H9 (cell line): ENCODE measurements at regions not wholly inside any gene's neighbourhood (a gene's known extent, or its start where the extent isn't known, plus 50 kb on each side); places are given as distances from the start of the nearest gene placed in this dataset.

ENCODE experiments used
- DNase-seq: peaks from one replicate; pipeline ENCODE4 v3.0.0-alpha.2; 2017
- H2AFZ ChIP-seq: one replicate; pipeline ENCODE4 v1.6.1; 2013; ENCODE audit warnings: mild to moderate bottlenecking, low read length, control low read depth, moderate library complexity
- H2AK5ac ChIP-seq: 2 replicates; pipeline ENCODE4 v1.6.1; 2013; ENCODE audit warnings: low read length, control low read depth, mixed read lengths; ENCODE audit not compliant: insufficient read length
- H2BK120ac ChIP-seq: one replicate; pipeline ENCODE4 v1.6.1; 2013; ENCODE audit warnings: low read depth, mild to moderate bottlenecking, low read length, control low read depth, inconsistent platforms; ENCODE audit not compliant: poor library complexity, severe bottlenecking
- H2BK12ac ChIP-seq: 2 replicates; pipeline ENCODE4 v1.6.1; 2013; ENCODE audit warnings: low read length, control low read depth, mixed read lengths, low read depth; ENCODE audit not compliant: insufficient read length
- H2BK15ac ChIP-seq: 2 replicates; pipeline ENCODE4 v1.6.1; 2013; ENCODE audit warnings: low read depth, low read length, control low read depth
- H2BK20ac ChIP-seq: one replicate; pipeline ENCODE4 v1.6.1; 2013; ENCODE audit warnings: low read depth, mild to moderate bottlenecking, low read length, control low read depth, inconsistent platforms; ENCODE audit not compliant: poor library complexity, severe bottlenecking
- H2BK5ac ChIP-seq: 2 replicates; pipeline ENCODE4 v1.6.1; 2013; ENCODE audit warnings: low read length, control low read depth, mixed read lengths; ENCODE audit not compliant: insufficient read length
- H3K14ac ChIP-seq: 2 replicates; pipeline ENCODE4 v1.6.1; 2013; ENCODE audit warnings: low read length, control low read depth; ENCODE audit not compliant: insufficient read depth
- H3K18ac ChIP-seq: 2 replicates; pipeline ENCODE4 v1.6.1; 2013; ENCODE audit warnings: low read depth, mild to moderate bottlenecking, mixed read lengths, low read length, control low read depth; ENCODE audit not compliant: insufficient read length
- H3K23ac ChIP-seq: 2 replicates; pipeline ENCODE4 v1.6.1; 2013; ENCODE audit warnings: low read length, control low read depth, mixed read lengths, low read depth; ENCODE audit not compliant: insufficient read length
- H3K23me2 ChIP-seq: 2 replicates; pipeline ENCODE4 v1.6.1; 2013; ENCODE audit warnings: low read depth, mild to moderate bottlenecking, mixed read lengths, low read length, control low read depth; ENCODE audit not compliant: insufficient read length, poor library complexity, severe bottlenecking
- H3K27ac ChIP-seq: 2 replicates; pipeline ENCODE4 v1.5.1; 2013; ENCODE audit warnings: low read length, control low read depth, mixed read lengths, low read depth; ENCODE audit not compliant: insufficient read length
- H3K27me3 ChIP-seq: 2 replicates; pipeline ENCODE4 v1.6.1; 2013; ENCODE audit warnings: low read length, control low read depth, inconsistent platforms; ENCODE audit not compliant: insufficient read depth
- H3K4ac ChIP-seq: 2 replicates; pipeline ENCODE4 v1.6.1; 2013; ENCODE audit warnings: low read depth, mild to moderate bottlenecking, control low read depth, inconsistent platforms, low read length, moderate library complexity
- H3K4me1 ChIP-seq: 2 replicates; pipeline ENCODE4 v1.6.1; 2013; ENCODE audit warnings: low read length, control low read depth, inconsistent platforms; ENCODE audit not compliant: insufficient read depth
- H3K4me2 ChIP-seq: 2 replicates; pipeline ENCODE4 v1.6.1; 2013; ENCODE audit warnings: low read length, control low read depth, mixed read lengths; ENCODE audit not compliant: insufficient read length, insufficient read depth
- H3K56ac ChIP-seq: 2 replicates; pipeline ENCODE4 v1.6.1; 2013; ENCODE audit warnings: low read depth, mild to moderate bottlenecking, mixed read lengths, low read length, control low read depth; ENCODE audit not compliant: insufficient read length
- H3K79me1 ChIP-seq: 2 replicates; pipeline ENCODE4 v1.6.1; 2013; ENCODE audit warnings: low read depth, mild to moderate bottlenecking, moderate library complexity, low read length, control low read depth, inconsistent platforms; ENCODE audit not compliant: insufficient read depth, poor library complexity, severe bottlenecking
- H3K79me2 ChIP-seq: 2 replicates; pipeline ENCODE4 v1.6.1; 2013; ENCODE audit warnings: low read length, control low read depth, inconsistent platforms; ENCODE audit not compliant: insufficient read depth
- H3K9ac ChIP-seq: 2 replicates; pipeline ENCODE4 v1.6.1; 2013; ENCODE audit warnings: low read length, control low read depth, mixed read lengths; ENCODE audit not compliant: insufficient read length; ENCODE audit errors: extremely low read depth
- H3K9me3 ChIP-seq: one replicate; pipeline ENCODE4 v1.6.1; 2013; ENCODE audit warnings: low read depth, low read length, inconsistent platforms; ENCODE audit not compliant: control insufficient read depth
- H3T11ph ChIP-seq: one replicate; pipeline ENCODE4 v1.6.1; 2013; ENCODE audit warnings: mild to moderate bottlenecking, low read length, control low read depth, inconsistent platforms
- H4K20me1 ChIP-seq: one replicate; pipeline ENCODE4 v1.6.1; 2013; ENCODE audit not compliant: control insufficient read depth, insufficient read length, insufficient read depth
- H4K5ac ChIP-seq: 2 replicates; pipeline ENCODE4 v1.6.1; 2013; ENCODE audit warnings: low read depth, mild to moderate bottlenecking, mixed read lengths, low read length, control low read depth; ENCODE audit not compliant: insufficient read length
- H4K8ac ChIP-seq: replicated peaks from 2 replicates; pipeline ENCODE4 v1.6.1; 2013; ENCODE audit warnings: low read length, control low read depth, mixed read lengths, low read depth; ENCODE audit not compliant: insufficient read length
- H4K91ac ChIP-seq: 2 replicates; pipeline ENCODE4 v1.6.1; 2013; ENCODE audit warnings: low read depth, mild to moderate bottlenecking, moderate library complexity, mixed read lengths, low read length, control low read depth; ENCODE audit not compliant: insufficient read length
- H3K27ac Mint-ChIP-seq, 3 experiments: 2 replicates in 2 of 3; 3 replicates in 1 of 3; pipeline ENCODE4 v1.8.0; 2020 to 2021; ENCODE audit warnings: mixed read lengths in 3 of 3, mild to moderate bottlenecking in 1 of 3, moderate library complexity in 1 of 3
- H3K27me3 Mint-ChIP-seq: 2 replicates; pipeline ENCODE4 v1.8.0; 2021; ENCODE audit warnings: low read depth, mild to moderate bottlenecking, moderate library complexity, mixed read lengths
- H3K36me3 Mint-ChIP-seq, 3 experiments: 2 replicates in 2 of 3; 3 replicates in 1 of 3; pipeline ENCODE4 v1.8.0; 2020 to 2021; ENCODE audit warnings: low read depth in 3 of 3, mixed read lengths in 3 of 3; ENCODE audit not compliant: insufficient read depth in 1 of 3
- H3K4me1 Mint-ChIP-seq, 2 experiments: 2 replicates each; pipeline ENCODE4 v1.8.0; 2020; ENCODE audit warnings: mixed read lengths in 2 of 2
- H3K4me3 Mint-ChIP-seq, 2 experiments: 2 replicates in 1 of 2; 3 replicates in 1 of 2; pipeline ENCODE4 v1.8.0; 2020 to 2021; ENCODE audit warnings: mild to moderate bottlenecking in 2 of 2, mixed read lengths in 2 of 2, moderate library complexity in 1 of 2
- H3K9me3 Mint-ChIP-seq, 2 experiments: 2 replicates in 1 of 2; 3 replicates in 1 of 2; pipeline ENCODE4 v1.8.0; 2020; ENCODE audit warnings: mild to moderate bottlenecking in 2 of 2, mixed read lengths in 2 of 2, moderate library complexity in 1 of 2
- CTCF ChIP-seq: fragments of 200-600 bp; sonication (generic); conservative IDR thresholded peaks from 3 replicates; pipeline ENCODE4 v1.8.0; 2021; ENCODE audit warnings: antibody characterized with exemption, mild to moderate bottlenecking
- WGBS: extraction: QIAGEN DNeasy Blood & Tissue Kit; methylation state at CpG from one replicate; pipeline ENCODE4 v1.1.7; 2013; ENCODE audit warnings: missing lambda C conversion rate, low lambda C conversion rate, mixed read lengths; ENCODE audit not compliant: insufficient read length; ENCODE audit errors: extremely low coverage; 5-methylcytosine and 5-hydroxymethylcytosine counted together

- no peaks in the 10 kb centered on the region for H3K79me2 ChIP-seq
- H3K27me3 ChIP-seq: no peaks in the 10 kb centered on the region
- H3K4me3 Mint-ChIP-seq: no peak overlapping the region
- no peak overlapping the region for H2BK5ac ChIP-seq
- H2BK120ac ChIP-seq: no peak overlapping the region
- no peak overlapping the region; the same call in 1 of the 2 replicates for H3K14ac ChIP-seq
- H2AK5ac ChIP-seq: no peak overlapping the region
- no peak overlapping the region for H2AFZ ChIP-seq
- peaks cover 9% of the 10 kb centered on the region for H3K27me3 Mint-ChIP-seq
- H3K4me1 ChIP-seq: no peaks in the 10 kb centered on the region
- no peak overlapping the region for H2BK20ac ChIP-seq
- no peak overlapping the region for H3K9ac ChIP-seq
- peaks cover 0 to 3% of the 10 kb centered on the region in 2 experiments; a peak in 2 of 5 replicates for H3K9me3 Mint-ChIP-seq
- H4K8ac ChIP-seq: no peak overlapping the region
- no peak overlapping the region for H4K5ac ChIP-seq
- H3K79me1 ChIP-seq: no peaks in the 10 kb centered on the region
- H4K20me1 ChIP-seq: no peaks in the 10 kb centered on the region
- no peak overlapping the region for H3T11ph ChIP-seq
- H3K27ac ChIP-seq: no peak overlapping the region
- H3K23me2 ChIP-seq: no peaks in the 10 kb centered on the region
- no peak overlapping the region; a peak in 1 of 7 replicates for H3K27ac Mint-ChIP-seq
- no peak overlapping the region for H3K23ac ChIP-seq
- no peak for TF ChIP-seq CTCF
- WGBS: no CpG with 5 or more reads among the region's 18 CpGs
- peak; percentile 23 for DNase-seq
- no peaks in the 10 kb centered on the region for H3K9me3 ChIP-seq
- no peaks in the 10 kb centered on the region; a peak in 1 of 7 replicates for H3K36me3 Mint-ChIP-seq
- no peak overlapping the region for H4K91ac ChIP-seq
- H3K4me2 ChIP-seq: no peak overlapping the region
- no peak overlapping the region for H2BK12ac ChIP-seq
- peaks cover 19% of the 10 kb centered on the region in 2 experiments for H3K4me1 Mint-ChIP-seq
- no peak overlapping the region for H3K56ac ChIP-seq
- no peak overlapping the region for H2BK15ac ChIP-seq
- H3K4ac ChIP-seq: no peak overlapping the region
- no peak overlapping the region for H3K18ac ChIP-seq
Observed at GRCh38 chr14:101197595-101198397, 294.3 kb upstream of the RTL1 start.
